ENCODE measurements at regions not wholly inside any gene's neighbourhood (a gene's known extent, or its start where the extent isn't known, plus 50 kb on each side); places are given as distances from the start of the nearest gene placed in this dataset.

GRCh38 chr10:88122576-88122975 lies 259.2 kb downstream of the PTEN start:
- TF ChIP-seq CTCF (IDR thresholded peaks at IDR 0.05) (no peak), POLR2A (IDR thresholded peaks at IDR 0.05) (no peak)

All from transverse colon (tissue), 3 donors.